ENCODE measurements at regions not wholly inside any gene's neighbourhood (a gene's known extent, or its start where the extent isn't known, plus 50 kb on each side); places are given as distances from the start of the nearest gene placed in this dataset.

DNA sequence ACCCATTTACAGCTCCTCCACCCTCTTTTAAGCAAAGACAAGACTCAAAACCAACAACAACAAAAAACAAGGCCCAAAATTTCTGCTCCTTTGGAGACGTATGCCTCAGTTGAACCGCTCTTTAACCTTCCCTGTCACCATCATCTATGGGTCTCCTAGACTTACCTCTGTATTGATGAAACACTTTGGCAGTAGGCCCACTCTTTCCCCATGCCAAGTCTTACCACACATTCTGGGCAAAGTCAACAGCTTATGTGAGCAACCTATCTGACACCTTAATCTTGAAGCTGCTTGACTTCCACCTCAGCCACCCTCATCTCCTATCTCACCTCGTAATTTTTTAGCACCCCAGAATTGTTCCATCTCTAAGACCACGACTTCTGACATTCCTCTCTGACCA is 99.7 kb upstream of the CXorf66 start:
- WGBS, 2 donors: 40 to 50% methylated on average over 4 of the region's 4 CpGs
- intact Hi-C loops (cut with DNase I): no loop called here
- H3K9me3 ChIP-seq: no peaks in the 10 kb centered on the region

DNA sequence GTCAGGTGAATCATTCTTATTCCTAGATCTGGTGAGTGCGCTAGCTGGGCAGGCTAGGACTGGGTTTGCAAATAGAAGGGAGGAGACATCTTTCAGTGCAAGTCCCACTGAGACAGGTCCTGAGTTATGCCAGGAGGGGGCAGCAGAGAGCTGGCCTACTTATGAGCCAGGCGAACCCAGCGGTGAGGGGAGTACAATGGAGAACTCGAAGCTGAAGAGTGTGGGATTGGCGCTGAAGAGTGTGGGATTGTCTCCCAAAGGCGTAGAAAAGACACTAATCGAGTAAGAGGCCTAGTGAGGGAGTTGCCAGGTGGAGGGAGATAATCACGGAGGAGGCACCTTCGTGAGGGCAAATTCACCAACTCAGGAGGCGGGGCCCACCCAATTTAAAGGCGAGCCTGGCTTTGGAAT is 91.7 kb upstream of the CXorf66 start:
- WGBS, 2 donors: 19 to 27% methylated on average over 11 of the region's 11 CpGs
- H3K4me3 ChIP-seq: no peak overlapping the region
- intact Hi-C loops (cut with DNase I): loop anchor here in 9 of 10 donors (5.0 to 10.0 kb wide), 7 partner anchors 85 to 678 kb away; partner anchors contain the start of gene SOX3 (in 1 of the 9)
- H3K27me3 ChIP-seq: peaks cover 0 to 21% (median 0%) of the 10 kb centered on the region in 7 donors
- ATAC-seq (peak; percentile 42 to 77 (median 68)), DNase-seq (peak; percentile 50 to 60)
- H3K9me3 ChIP-seq: no peaks in the 10 kb centered on the region
- H3K36me3 ChIP-seq: no peaks in the 10 kb centered on the region
- TF ChIP-seq, protein P1, sequence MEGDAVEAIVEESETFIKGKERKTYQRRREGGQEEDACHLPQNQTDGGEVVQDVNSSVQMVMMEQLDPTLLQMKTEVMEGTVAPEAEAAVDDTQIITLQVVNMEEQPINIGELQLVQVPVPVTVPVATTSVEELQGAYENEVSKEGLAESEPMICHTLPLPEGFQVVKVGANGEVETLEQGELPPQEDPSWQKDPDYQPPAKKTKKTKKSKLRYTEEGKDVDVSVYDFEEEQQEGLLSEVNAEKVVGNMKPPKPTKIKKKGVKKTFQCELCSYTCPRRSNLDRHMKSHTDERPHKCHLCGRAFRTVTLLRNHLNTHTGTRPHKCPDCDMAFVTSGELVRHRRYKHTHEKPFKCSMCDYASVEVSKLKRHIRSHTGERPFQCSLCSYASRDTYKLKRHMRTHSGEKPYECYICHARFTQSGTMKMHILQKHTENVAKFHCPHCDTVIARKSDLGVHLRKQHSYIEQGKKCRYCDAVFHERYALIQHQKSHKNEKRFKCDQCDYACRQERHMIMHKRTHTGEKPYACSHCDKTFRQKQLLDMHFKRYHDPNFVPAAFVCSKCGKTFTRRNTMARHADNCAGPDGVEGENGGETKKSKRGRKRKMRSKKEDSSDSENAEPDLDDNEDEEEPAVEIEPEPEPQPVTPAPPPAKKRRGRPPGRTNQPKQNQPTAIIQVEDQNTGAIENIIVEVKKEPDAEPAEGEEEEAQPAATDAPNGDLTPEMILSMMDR (IDR thresholded peaks at IDR 0.05): peak; percentile 48 to 87 (median 71)
- no peak overlapping the region for H3K27ac ChIP-seq
- no peaks in the 10 kb centered on the region for H3K4me1 ChIP-seq

More for the DNA sequence above, 99.7 kb upstream of the CXorf66 start:
- TF ChIP-seq, protein P1 (IDR thresholded peaks at IDR 0.05): no peak
- DNase-seq (no peak), ATAC-seq (no peak)
- no peaks in the 10 kb centered on the region for H3K36me3 ChIP-seq
- H3K4me1 ChIP-seq: no peaks in the 10 kb centered on the region
- no peak overlapping the region for H3K27ac ChIP-seq
- no peaks in the 10 kb centered on the region for H3K27me3 ChIP-seq
- H3K4me3 ChIP-seq: no peak overlapping the region

DNA sequence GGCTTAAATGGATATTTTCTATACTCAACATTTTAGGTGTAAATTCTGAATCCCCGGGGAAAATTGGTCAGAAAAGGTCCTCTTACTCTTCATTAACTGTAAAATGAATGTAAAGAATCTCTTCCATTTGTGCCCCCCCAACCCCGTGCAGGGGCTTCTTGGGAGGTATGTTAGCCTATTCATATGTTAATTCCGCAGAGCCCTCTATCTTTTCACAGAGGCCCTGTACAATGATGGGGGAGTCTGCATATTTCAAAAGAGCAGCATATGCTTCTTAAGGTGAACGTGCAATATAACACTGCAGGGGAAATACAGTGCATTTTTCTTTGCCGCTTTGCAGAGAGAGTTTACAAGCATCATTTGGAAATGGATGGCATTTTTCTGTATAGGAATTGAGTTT is 88.5 kb upstream of the CXorf66 start:
- no peaks in the 10 kb centered on the region for H3K9me3 ChIP-seq
- H3K27ac ChIP-seq: no peak overlapping the region
- WGBS, 2 donors: 37 to 39% methylated on average over 5 of the region's 5 CpGs
- H3K4me3 ChIP-seq: no peak overlapping the region
- DNase-seq (no peak), ATAC-seq (no peak)
- H3K36me3 ChIP-seq: no peaks in the 10 kb centered on the region
- TF ChIP-seq, protein P1 (IDR thresholded peaks at IDR 0.05): no peak
- peaks cover 0 to 38% (median 0%) of the 10 kb centered on the region in 7 donors for H3K27me3 ChIP-seq
- H3K4me1 ChIP-seq: no peaks in the 10 kb centered on the region
- intact Hi-C loops (cut with DNase I): loop anchor here in 5 of 10 donors (10.0 kb wide), 4 partner anchors 91 to 681 kb away; partner anchors contain the start of gene SOX3 (in 1 of the 5)

DNA sequence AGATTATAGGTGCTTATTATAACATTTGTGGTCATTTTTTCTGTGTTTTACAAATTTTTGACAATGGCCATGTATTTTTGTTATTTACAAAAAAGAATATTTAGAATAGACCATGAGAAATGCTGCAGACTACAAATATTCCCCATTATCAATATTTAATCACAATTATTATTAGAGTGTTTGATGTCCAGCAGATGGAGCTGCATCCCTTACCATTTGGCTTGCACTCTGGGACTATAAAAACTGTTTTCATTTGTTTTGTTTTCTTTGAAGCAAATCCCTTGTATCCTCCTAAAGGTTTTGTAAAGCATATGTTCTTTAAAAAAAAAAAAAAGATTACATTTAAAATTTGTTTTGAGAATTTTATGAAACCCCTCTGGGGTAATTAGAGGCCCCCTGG is 85.6 kb upstream of the CXorf66 start:
- ATAC-seq (no peak), DNase-seq (no peak)
- Histone ChIP-seq H3K4me1 (no peaks in the 10 kb centered on the region), H3K9me3 (no peaks in the 10 kb centered on the region), H3K27ac (no peak overlapping the region), H3K4me3 (no peak overlapping the region), H3K27me3 (peaks cover 0 to 42% (median 0%) of the 10 kb centered on the region in 7 donors), H3K36me3 (no peaks in the 10 kb centered on the region)
- intact Hi-C loops (cut with DNase I): loop anchor here in 5 of 10 donors (10.0 kb wide), 4 partner anchors 94 to 684 kb away; partner anchors contain the start of gene SOX3 (in 1 of the 5)
- TF ChIP-seq, protein P1 (IDR thresholded peaks at IDR 0.05): peak in 6 of 9 donors; percentile 12 to 37 (median 24)
